Spleen (tissue), 7 donors: ENCODE measurements at regions not wholly inside any gene's neighbourhood (a gene's known extent, or its start where the extent isn't known, plus 50 kb on each side); places are given as distances from the start of the nearest gene placed in this dataset.

ENCODE experiments used
- POLR2A ChIP-seq, 3 donors: fragments of 450-650 bp; IDR thresholded peaks; one replicate each; pipeline ENCODE4 v1.5.1; 2017; ENCODE audit warnings: antibody characterized with exemption in 3 of 3, mild to moderate bottlenecking in 1 of 3
- POLR2AphosphoS5 ChIP-seq, 3 donors: sonication (generic); formaldehyde crosslinking; IDR thresholded peaks; one replicate each; pipeline ENCODE4 v1.5.1; 2017; ENCODE audit warnings: antibody characterized with exemption in 3 of 3
- TF ChIP-seq, protein P1 (sequence below), 11 experiments: fragments of 200-600 bp in 7 of 11; fragments of 450-650 bp in 4 of 11; sonication (generic) in 4 of 11; IDR thresholded peaks in 8 of 11; conservative IDR thresholded peaks in 3 of 11; 1 replicate in 7 of 11; 2 replicates in 4 of 11; pipeline versions ENCODE4 v1.4.0 to v1.8.0; 2016 to 2021; ENCODE audit warnings: antibody characterized with exemption in 11 of 11, inconsistent platforms in 4 of 11, mild to moderate bottlenecking in 1 of 11
- donor health status: DM: no; HTN: no; CAD: no; lungs with moderate emphysema.
- donor health status: DM: no; HTN: no; CAD: no.
- donor health status: DM: no; HTN: no; CAD: no.

- TF ChIP-seq, protein P1, sequence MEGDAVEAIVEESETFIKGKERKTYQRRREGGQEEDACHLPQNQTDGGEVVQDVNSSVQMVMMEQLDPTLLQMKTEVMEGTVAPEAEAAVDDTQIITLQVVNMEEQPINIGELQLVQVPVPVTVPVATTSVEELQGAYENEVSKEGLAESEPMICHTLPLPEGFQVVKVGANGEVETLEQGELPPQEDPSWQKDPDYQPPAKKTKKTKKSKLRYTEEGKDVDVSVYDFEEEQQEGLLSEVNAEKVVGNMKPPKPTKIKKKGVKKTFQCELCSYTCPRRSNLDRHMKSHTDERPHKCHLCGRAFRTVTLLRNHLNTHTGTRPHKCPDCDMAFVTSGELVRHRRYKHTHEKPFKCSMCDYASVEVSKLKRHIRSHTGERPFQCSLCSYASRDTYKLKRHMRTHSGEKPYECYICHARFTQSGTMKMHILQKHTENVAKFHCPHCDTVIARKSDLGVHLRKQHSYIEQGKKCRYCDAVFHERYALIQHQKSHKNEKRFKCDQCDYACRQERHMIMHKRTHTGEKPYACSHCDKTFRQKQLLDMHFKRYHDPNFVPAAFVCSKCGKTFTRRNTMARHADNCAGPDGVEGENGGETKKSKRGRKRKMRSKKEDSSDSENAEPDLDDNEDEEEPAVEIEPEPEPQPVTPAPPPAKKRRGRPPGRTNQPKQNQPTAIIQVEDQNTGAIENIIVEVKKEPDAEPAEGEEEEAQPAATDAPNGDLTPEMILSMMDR (IDR thresholded peaks at IDR 0.05 in 8 of 11, conservative IDR thresholded peaks at IDR 0.05 in 3 of 11) = no peak
- no peak for TF ChIP-seq POLR2A (IDR thresholded peaks at IDR 0.05)
- TF ChIP-seq POLR2AphosphoS5 (IDR thresholded peaks at IDR 0.05) = no peak
These were observed 87.8 kb upstream of the PPP1R26 start for GRCh38 chr9:135391759-135392158.
